NCI-H2227 treated with DMSO at 0.1 percent for 48 hours (cell line): ENCODE measurements at regions not wholly inside any gene's neighbourhood (a gene's known extent, or its start where the extent isn't known, plus 50 kb on each side); places are given as distances from the start of the nearest gene placed in this dataset.

Experiments used
- DNase-seq: peaks from one replicate; lab custom pipeline; 2025; lab: John Stamatoyannopoulos, UW

DNA sequence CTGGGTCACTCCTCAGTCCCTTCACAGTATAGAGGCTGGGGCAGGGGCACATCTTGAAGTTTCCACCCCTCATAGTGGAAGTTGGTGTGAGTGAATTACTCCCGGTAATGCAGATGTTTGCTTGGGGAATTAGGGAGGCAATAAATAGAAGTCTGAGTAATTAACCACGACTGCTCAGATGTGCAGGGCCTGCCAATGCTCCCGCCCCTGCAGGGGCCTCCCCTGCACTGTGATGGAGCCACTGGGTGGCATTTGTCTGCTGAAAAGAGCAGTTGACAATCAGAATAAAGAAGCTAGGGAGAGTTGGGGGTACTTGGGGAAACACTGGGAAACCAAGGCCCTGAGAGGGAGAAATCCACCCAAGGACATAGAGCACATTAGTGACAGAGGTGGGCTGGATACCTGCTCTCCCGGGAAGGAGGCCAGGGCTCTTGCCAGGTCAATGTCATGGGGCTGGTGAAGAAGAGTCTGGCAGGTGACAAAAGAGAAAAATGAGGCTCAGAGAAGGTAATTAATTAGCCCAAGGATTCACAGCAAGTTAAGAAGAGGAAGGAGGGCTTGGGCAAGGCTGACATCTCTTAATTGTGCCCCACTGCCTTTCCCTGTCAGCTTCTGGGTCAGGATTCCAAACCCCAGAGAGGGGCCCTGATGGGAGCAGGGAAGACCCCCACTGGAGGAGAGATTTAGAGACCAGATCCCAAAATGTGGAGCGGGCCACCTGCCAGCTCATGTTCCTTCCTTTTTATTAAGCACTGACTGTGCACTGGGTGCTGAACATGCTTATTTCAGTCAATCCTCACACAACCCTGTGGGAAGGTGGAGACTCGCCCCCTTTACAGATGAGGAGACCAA is 436.2 kb downstream of the MATN1 start:
- DNase-seq: no peak

DNA sequence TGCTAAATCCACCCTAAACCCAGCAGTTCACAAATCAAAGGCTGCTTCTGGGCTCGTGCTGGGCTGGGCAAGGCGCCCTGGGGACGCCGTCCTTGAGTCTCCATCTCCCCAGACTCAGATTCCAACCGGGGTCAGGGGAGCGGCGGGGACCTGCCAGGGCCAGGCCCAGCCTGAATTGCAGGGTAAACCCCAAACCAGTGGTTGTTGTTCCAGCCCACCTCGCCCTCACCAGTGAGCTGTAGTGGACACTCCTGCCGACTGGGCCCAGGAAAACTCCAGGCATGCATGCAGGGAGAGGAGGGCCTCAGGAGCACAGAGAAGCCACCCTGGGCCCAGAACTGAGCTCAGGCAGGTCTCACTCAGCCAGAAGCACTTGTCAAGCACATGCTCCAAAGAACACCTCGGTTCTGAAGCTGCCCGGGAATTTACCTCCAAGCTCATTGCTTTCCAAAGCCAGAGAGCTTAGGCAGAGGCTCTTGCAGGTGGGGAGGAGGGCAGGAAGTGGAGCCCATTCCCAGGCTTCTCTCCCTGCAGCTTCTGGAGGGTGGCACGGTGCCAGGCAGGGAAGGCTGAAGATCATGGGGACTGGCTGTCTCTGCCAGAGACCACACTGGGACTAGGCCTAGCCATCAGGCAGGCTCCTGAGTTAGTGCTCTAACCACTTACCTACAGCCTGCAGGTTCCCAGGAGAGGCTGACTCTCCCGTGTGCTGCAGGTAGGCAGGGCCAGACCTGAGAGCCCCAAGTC is 437.0 kb downstream of the MATN1 start:
- DNase-seq: no peak

DNA sequence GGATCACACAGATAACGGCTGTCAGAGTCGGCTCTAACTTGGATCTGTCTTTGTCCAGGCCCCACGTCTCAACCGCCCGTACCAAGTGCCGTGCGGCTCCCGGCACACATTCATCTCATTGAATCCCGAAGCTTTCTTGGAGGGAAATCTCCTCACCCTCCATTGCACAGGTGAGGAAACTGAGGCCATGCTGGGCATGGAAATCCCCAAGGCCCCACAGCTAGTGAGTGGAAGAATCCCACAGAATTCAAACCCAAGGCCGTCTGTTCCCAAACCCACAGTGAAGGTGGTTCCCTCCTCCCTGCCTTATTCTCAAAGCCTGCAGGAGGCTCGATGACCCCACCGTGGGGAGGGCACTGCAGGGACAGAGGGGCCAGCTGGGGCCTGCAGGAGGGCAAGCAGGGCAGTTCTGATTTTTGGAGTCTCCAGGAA is 437.9 kb downstream of the MATN1 start:
- no peak for DNase-seq

- DNase-seq: no peak
Measured at GRCh38 chr1:30284728-30285475, 438.5 kb downstream of the MATN1 start.

DNA sequence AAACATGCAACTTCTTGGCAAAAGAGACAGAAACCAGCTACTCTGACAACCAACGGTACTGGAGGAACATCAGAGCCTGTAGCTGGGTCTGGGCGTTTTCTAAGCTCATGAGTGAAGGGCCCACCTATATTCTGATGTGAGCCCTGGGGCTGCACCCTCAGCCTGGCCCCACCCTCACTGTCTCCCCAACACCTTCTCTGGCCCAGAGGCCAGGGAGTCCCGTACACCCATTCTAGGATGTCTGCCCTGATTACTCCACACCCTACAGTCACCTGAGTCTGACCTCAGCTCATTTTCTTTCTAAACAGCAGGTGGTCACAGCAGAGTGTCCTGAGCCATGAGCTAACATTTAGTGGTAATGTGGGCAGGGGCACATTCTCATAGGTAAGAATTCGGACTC is 439.2 kb downstream of the MATN1 start:
- no peak for DNase-seq

GRCh38 chr1:30283199-30283962 is 440.0 kb downstream of the MATN1 start:
- no peak for DNase-seq

DNA sequence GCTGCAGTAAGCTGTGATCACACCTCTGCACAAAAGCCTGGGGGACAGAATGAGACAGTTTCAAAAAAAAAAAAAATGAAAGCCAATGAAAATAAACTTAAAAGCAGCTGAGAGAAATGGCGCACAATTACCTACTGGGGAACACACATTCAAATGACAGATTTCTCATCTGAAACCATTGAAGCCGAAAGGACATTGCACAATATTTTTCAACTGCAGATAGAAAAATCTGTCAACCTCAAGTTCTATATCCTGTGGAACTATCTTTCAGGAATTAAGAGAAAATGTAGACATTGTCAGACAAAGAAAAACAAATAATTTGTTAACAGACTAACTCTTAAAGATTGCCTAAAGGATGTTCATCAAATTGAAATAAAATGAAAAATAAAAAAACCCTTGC is 442.8 kb downstream of the MATN1 start:
- no peak for DNase-seq

- no peak for DNase-seq
Measured at GRCh38 chr1:30277911-30278310, 445.5 kb downstream of the MATN1 start.

DNA sequence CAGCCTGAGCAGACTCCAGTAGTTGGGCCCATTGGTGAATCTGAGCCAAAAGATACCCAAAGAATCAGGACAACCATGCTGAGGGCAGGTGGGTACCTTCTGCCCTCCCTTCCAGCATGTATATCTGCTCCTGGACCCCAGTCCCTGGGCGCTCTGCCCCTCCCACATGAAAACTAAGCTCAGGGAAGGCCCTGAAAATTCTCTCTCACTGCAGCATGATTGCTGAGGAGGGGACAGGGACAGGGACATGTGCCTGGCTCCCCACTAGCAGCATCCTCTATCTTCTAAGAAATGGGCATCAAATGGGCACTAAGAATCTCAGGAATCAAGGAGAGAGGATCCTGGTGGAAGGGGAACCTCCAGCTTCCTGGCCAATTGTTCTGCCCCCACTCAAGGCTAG is 446.0 kb downstream of the MATN1 start:
- no peak for DNase-seq

DNA sequence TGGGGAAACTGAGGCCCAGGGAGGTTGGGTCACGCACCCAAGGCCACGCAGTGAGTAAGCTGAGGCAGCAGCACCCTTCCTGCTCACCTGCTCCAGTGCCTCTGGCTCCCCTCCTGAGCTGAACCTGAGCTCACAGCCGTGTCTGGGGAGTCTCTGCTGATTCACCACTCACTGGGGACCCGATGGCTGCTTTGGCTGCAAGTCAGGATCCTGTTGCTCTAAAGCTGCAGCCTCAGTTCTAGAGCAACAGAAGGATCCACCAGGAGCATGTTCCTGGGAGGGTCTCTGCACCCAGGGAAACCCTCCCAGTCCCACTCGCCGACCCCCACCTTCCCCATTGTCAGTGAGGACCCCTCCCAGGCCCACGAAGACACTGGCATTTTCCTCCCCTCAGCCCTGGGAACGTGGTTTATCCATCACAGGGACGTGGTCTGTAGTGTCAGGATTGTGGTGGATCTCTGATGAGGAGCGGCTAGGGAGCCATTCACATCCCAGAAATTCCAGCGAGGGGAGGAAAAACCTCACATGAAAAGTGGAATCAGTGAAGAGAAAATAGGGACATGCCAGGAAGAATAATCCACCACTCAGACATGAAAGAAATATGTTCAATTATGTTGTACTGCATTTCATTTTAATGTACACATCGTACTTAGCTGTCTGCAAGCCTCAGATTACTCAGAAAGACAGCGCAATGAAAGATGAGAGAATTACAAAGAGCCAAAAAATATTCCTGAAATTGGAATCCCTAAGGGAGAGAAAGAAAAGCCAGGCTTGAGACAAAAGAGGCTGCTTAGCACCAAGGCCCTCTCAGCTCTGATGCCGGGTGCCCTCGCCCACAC is 447.2 kb downstream of the MATN1 start:
- DNase-seq: no peak

- DNase-seq: no peak
Measured at GRCh38 chr1:30274976-30275621, 448.3 kb downstream of the MATN1 start.

DNA sequence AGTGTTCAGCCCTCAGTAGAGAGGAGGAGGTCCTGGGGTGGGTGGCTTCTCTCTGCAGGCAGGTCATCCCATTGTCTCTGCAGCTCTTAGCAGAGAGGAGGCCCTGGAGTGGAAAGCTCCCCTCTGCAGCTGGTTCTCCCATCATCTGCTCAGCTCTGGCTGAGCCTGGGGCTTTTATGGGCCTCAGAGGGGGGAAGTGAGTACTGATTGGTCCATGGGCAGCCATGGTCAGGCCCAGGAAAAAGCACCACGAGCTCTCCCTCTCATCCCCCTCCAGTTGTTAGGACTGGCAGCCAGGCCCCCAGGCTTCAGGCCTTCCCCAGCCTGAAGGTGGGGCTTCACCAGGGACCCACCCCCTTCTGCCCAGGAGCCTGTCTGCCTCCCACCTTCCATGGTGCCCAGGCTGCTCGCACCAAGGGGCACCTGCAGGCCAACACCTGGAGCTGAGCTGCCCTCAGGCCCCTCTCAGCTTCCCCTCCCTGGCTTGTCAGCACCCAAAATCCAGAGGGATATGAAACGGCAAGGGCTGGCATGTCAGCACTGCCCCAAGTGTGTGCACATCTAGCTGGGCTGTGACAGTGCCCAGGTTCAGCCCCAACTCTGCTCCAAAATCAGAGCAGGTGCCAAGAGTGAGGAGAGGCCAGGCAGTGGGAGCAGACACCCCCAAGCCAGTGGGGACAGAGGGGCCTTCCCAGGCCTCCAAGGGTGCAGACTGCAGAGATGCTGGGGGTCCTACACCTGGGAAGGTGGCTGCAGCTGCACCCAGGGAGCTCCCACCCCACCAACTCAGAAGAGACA is 449.0 kb downstream of the MATN1 start:
- DNase-seq: no peak

DNA sequence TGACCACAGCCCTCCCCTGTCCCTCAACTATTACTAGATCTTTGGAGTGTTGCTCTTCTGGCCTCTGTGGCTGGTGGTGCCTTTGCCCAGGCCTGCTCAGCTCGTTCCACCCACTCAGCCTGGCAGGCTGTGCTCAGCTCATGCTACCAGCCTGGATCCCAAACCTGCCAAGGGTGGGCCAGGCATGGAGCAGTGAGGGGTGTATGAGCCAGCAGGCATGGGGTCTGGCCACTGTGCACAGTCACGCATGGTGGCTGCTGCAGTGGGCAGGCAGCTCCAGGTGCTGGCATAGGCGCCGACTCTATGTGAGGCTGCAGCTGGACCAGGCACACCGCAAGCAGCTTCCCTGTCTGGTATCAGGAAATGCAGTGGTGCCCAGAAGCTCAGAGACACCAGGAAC is 449.9 kb downstream of the MATN1 start:
- no peak for DNase-seq

GRCh38 chr1:30273021-30273325 is 450.4 kb downstream of the MATN1 start:
- no peak for DNase-seq

DNA sequence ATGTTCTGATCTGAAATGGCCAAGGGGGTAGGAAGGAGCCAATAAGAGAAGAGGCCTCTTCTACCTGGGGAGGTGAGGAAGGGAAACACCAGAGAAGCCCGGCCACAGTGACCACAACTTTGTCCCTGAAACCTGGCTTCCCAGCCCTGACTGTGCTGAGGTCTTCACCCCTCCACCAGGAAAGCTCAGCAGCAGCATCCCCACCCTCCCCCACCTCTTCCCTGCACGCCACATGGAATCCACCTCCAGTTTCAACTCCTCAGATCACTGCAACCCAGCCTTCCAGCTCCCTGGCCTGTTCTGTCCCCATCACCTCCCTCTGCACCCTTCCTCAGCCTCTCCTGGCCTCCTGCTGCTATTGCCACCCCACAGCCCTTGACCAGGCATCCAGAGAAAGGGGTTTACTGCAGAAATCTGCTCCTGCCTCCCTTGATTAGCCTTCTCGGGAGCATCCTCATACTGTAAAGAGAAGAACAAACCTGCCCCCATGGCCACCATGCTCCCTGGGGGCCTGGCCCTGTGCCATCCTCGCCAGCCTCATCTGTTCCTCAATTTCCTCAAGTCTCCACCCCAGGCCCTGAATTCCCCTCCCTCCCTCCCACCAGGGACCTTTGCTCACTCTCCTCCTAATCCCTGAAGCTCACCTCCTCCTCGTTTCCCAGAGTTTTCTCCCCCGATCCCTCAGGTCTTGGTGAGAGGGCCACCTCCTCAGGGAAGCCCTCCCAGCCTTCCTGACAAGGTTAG is 450.9 kb downstream of the MATN1 start:
- DNase-seq: no peak

GRCh38 chr1:30271401-30272276 is 451.7 kb downstream of the MATN1 start:
- no peak for DNase-seq

DNA sequence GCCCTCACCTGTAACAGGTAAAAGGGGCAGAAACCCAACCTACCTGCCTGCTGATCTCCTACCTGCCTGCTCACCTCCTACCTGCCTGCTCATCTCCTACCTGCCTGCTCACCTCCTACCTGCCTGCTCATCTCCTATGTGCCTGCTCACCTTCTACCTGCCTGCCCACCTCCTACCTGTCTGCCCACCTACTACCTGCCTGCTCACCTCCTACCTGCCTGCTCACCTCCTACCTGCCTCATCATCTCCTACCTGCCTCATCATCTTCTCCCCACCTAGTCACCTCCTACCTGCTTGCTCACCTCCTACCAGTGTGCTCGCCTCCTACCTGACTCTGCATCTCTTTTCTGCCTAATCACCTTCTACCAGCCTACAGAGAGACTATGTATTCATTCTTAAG is 452.9 kb downstream of the MATN1 start:
- DNase-seq: no peak
